SK-N-SH (cell line): ENCODE measurements at regions not wholly inside any gene's neighbourhood (a gene's known extent, or its start where the extent isn't known, plus 50 kb on each side); places are given as distances from the start of the nearest gene placed in this dataset.

Experiments used
- CTCF ChIA-PET: fragments of 300-600, 350-600 bp; formaldehyde crosslinking; extraction: SDS; loops from one replicate; lab custom pipeline; 2021; lab: Yijun Ruan, JAX
- POLR2A ChIA-PET: fragments of 350-600 bp; sonication (Branson Sonifier 250); formaldehyde crosslinking; extraction: SDS; loops from one replicate; lab custom pipeline; 2020; ENCODE audit warnings: antibody characterized with exemption, inconsistent platforms; lab: Yijun Ruan, JAX
- DNase-seq: peaks from one replicate; pipeline ENCODE4 v3.0.0; 2012
- H2AFZ ChIP-seq: fragments of 200-600 bp; sonication (generic); 2 replicates; pipeline ENCODE4 v1.8.1; 2016; ENCODE audit warnings: antibody characterized with exemption, mild to moderate bottlenecking, low read depth
- H3F3A ChIP-seq: fragments of 200-600 bp; sonication (generic); replicated peaks from 2 replicates; pipeline ENCODE3; 2016; ENCODE audit warnings: antibody characterized with exemption, mild to moderate bottlenecking; ENCODE audit not compliant: insufficient read depth
- H3K27ac ChIP-seq, 2 experiments: fragments of 200-500 bp in 1 of 2; fragments of 200-600 bp in 1 of 2; sonication (Bioruptor generic) in 1 of 2; sonication (generic), shearing (Covaris generic) in 1 of 2; 2 replicates each; pipeline versions ENCODE4 v1.5.1 to v1.6.1; 2014 to 2016; ENCODE audit warnings: low read depth in 2 of 2, inconsistent platforms in 1 of 2, low read length in 1 of 2, mild to moderate bottlenecking in 1 of 2, mixed read lengths in 1 of 2
- H3K27me3 ChIP-seq: fragments of 200-600 bp; sonication (generic), shearing (Covaris generic); 2 replicates; pipeline ENCODE4 v1.6.1; 2016; ENCODE audit warnings: mixed run types; ENCODE audit not compliant: insufficient read depth
- H3K36me3 ChIP-seq, 2 experiments: fragments of 200-500 bp in 1 of 2; fragments of 200-600 bp in 1 of 2; sonication (Bioruptor generic) in 1 of 2; sonication (generic) in 1 of 2; replicated peaks in 1 of 2; 2 replicates each; pipeline versions ENCODE3 to v1.5.1; 2014 to 2016; ENCODE audit warnings: low read length in 1 of 2, mild to moderate bottlenecking in 1 of 2; ENCODE audit not compliant: insufficient read depth in 2 of 2, control insufficient read depth in 1 of 2
- H3K4me1 ChIP-seq, 2 experiments: fragments of 200-500 bp in 1 of 2; fragments of 200-600 bp in 1 of 2; sonication (Bioruptor generic) in 1 of 2; sonication (generic), shearing (Covaris generic) in 1 of 2; 2 replicates each; pipeline versions ENCODE4 v1.5.1 to v1.6.1; 2014 to 2016; ENCODE audit warnings: low read depth in 1 of 2, low read length in 1 of 2, mixed run types in 1 of 2; ENCODE audit not compliant: insufficient read depth in 2 of 2, control insufficient read depth in 1 of 2
- H3K4me2 ChIP-seq: fragments of 200-600 bp; sonication (generic), shearing (Covaris generic); 2 replicates; pipeline ENCODE4 v1.6.1; 2017; ENCODE audit warnings: mixed run types
- H3K4me3 ChIP-seq, 2 experiments: fragments of 200-500 bp in 1 of 2; fragments of 200-600 bp in 1 of 2; sonication (Bioruptor generic) in 1 of 2; sonication (generic), shearing (Covaris generic) in 1 of 2; 2 replicates each; pipeline versions ENCODE4 v1.5.1 to v1.8.1; 2014 to 2016; ENCODE audit warnings: low read depth in 2 of 2, inconsistent platforms in 1 of 2, low read length in 1 of 2, mild to moderate bottlenecking in 1 of 2, mixed read lengths in 1 of 2, moderate library complexity in 1 of 2
- H3K79me2 ChIP-seq: fragments of 200-600 bp; sonication (generic); 2 replicates; pipeline ENCODE4 v1.8.1; 2017; ENCODE audit warnings: mild to moderate bottlenecking; ENCODE audit not compliant: insufficient read depth
- H3K9ac ChIP-seq: fragments of 200-600 bp; sonication (generic); 2 replicates; pipeline ENCODE4 v1.6.1; 2017; ENCODE audit warnings: mixed run types
- H3K9me2 ChIP-seq: fragments of 200-600 bp; sonication (generic); 2 replicates; pipeline ENCODE4 v1.6.1; 2017; ENCODE audit warnings: mixed run types
- H3K9me3 ChIP-seq: fragments of 200-600 bp; sonication (generic); 2 replicates; pipeline ENCODE4 v1.6.1; 2017; ENCODE audit warnings: mixed run types, mild to moderate bottlenecking, moderate library complexity
- H4K20me1 ChIP-seq: fragments of 200-600 bp; sonication (generic); 2 replicates; pipeline ENCODE4 v1.6.1; 2017; ENCODE audit warnings: mild to moderate bottlenecking, mixed run types; ENCODE audit not compliant: insufficient read depth
- ELF1 ChIP-seq: IDR thresholded peaks from 2 replicates; pipeline ENCODE4 v1.4.0; 2012
- EP300 ChIP-seq, 2 experiments: IDR thresholded peaks; 2 replicates each; pipeline versions ENCODE4 v1.4.0 to v1.6.1; 2012; ENCODE audit warnings: borderline replicate concordance in 1 of 2, low read depth in 1 of 2, low read length in 1 of 2
- FOSL2 ChIP-seq: IDR thresholded peaks from 2 replicates; pipeline ENCODE4 v1.4.0; 2012; ENCODE audit warnings: low read depth, mild to moderate bottlenecking, moderate library complexity, borderline replicate concordance
- GABPA ChIP-seq: IDR thresholded peaks from 2 replicates; pipeline ENCODE4 v1.4.0; 2012; ENCODE audit warnings: low read depth, mild to moderate bottlenecking
- GATA2 ChIP-seq: sonication (generic); formaldehyde crosslinking; IDR thresholded peaks from 2 replicates; pipeline ENCODE4 v1.5.0; 2020; ENCODE audit warnings: mild to moderate bottlenecking, missing genetic modification reagents
- NRF1 ChIP-seq: IDR thresholded peaks from 2 replicates; pipeline ENCODE4 v1.6.1; 2012; ENCODE audit warnings: low read depth, mild to moderate bottlenecking, low read length
- POLR2AphosphoS5 ChIP-seq: IDR thresholded peaks from 2 replicates; pipeline ENCODE4 v1.6.1; 2012; ENCODE audit warnings: low read depth, low read length
- RXRA ChIP-seq: IDR thresholded peaks from 2 replicates; pipeline ENCODE4 v1.4.0; 2012; ENCODE audit warnings: low read depth, mild to moderate bottlenecking, borderline replicate concordance
- SIN3A ChIP-seq: IDR thresholded peaks from 2 replicates; pipeline ENCODE4 v1.6.1; 2012; ENCODE audit warnings: low read depth, mild to moderate bottlenecking, low read length, moderate library complexity, borderline replicate concordance
- SMC3 ChIP-seq: IDR thresholded peaks from 2 replicates; pipeline ENCODE4 v1.6.1; 2012; ENCODE audit warnings: low read depth, low read length, improper control_type of control experiment
- TAF1 ChIP-seq: IDR thresholded peaks from 2 replicates; pipeline ENCODE4 v1.6.1; 2012; ENCODE audit warnings: low read depth, mild to moderate bottlenecking, low read length, moderate library complexity, borderline replicate concordance
- TCF12 ChIP-seq: IDR thresholded peaks from 2 replicates; pipeline ENCODE4 v1.4.0; 2012
- TEAD4 ChIP-seq: IDR thresholded peaks from 2 replicates; pipeline ENCODE4 v1.4.0; 2012; ENCODE audit warnings: mild to moderate bottlenecking, borderline replicate concordance; ENCODE audit not compliant: insufficient read depth
- YY1 ChIP-seq: IDR thresholded peaks from 2 replicates; pipeline ENCODE4 v1.4.0; 2012; ENCODE audit warnings: low read depth, mild to moderate bottlenecking
- WGBS: methylation state at CpG from one replicate; pipeline ENCODE4 v1.1.6; 2017; ENCODE audit warnings: low lambda C conversion rate; 5-methylcytosine and 5-hydroxymethylcytosine counted together
- TF ChIP-seq, protein P1 (sequence below): fragments of 150-350 bp; IDR thresholded peaks from 2 replicates; pipeline ENCODE4 v1.6.1; 2017; ENCODE audit warnings: antibody characterized with exemption, low read length, low read depth, borderline replicate concordance
- TF ChIP-seq, protein P2 (sequence below): IDR thresholded peaks from 2 replicates; pipeline ENCODE4 v1.4.0; 2012; ENCODE audit warnings: low read depth
- TF ChIP-seq, protein P3 (sequence below): fragments of 150-350 bp; IDR thresholded peaks from 2 replicates; pipeline ENCODE4 v1.6.1; 2016; ENCODE audit warnings: mild to moderate bottlenecking, low read depth, low read length
- TF ChIP-seq, protein P4 (sequence below): IDR thresholded peaks from 2 replicates; pipeline ENCODE4 v1.4.0; 2012; ENCODE audit warnings: low read depth, borderline replicate concordance
- TF ChIP-seq, protein P5 (sequence below): IDR thresholded peaks from 2 replicates; pipeline ENCODE4 v1.4.0; 2012; ENCODE audit warnings: low read depth, borderline replicate concordance

DNA sequence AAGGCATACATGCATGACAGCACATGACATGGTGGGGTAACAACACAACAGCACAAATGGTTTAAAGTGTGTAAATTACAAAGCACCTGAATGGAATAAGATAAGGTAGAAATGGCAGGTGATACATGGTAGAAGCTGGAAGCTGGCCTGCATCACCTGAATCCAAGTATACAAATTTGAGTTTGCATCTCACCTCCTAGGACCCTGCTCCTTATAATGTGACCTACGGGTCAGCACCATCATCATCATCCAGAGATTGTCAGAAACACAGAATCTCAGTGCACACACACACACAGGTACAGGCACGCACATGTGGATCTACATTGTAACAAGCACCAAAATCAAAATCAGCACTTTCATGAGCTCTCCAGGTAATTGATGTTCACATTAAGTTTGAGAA, 1048.2 kb upstream of the AUTS2 start:
- Histone ChIP-seq H3K27ac (no peak overlapping the region), H3K9me3 (no peaks in the 10 kb centered on the region), H3K4me3 (no peak overlapping the region), H2AFZ (no peak overlapping the region), H4K20me1 (no peaks in the 10 kb centered on the region), H3K36me3 (no peaks in the 10 kb centered on the region), H3K79me2 (no peaks in the 10 kb centered on the region), H3K27me3 (no peaks in the 10 kb centered on the region), H3F3A (no peaks in the 10 kb centered on the region), H3K4me2 (no peak overlapping the region), H3K9me2 (no peaks in the 10 kb centered on the region), H3K4me1 (peaks cover 0 to 6% of the 10 kb centered on the region in 2 experiments; a peak in 1 of 4 replicates), H3K9ac (no peak overlapping the region)
- ChIA-PET CTCF (no interaction called here), POLR2A (no interaction called here)
- no peak for DNase-seq
- WGBS, result 66% methylated on average over 2 of the region's 2 CpGs
- TF ChIP-seq ELF1 (no peak), SIN3A (no peak), SMC3 (no peak), GABPA (no peak), FOSL2 (no peak), EP300 (IDR thresholded peaks at IDR 0.05; ENCODE audit: borderline replicate concordance in 1 of 2, low read depth in 1 of 2, low read length in 1 of 2) (no peak), GATA2 (no peak), TCF12 (no peak), YY1 (no peak), TAF1 (no peak), RXRA (no peak), NRF1 (no peak), TEAD4 (no peak), POLR2AphosphoS5 (no peak)
- TF ChIP-seq, protein P1, sequence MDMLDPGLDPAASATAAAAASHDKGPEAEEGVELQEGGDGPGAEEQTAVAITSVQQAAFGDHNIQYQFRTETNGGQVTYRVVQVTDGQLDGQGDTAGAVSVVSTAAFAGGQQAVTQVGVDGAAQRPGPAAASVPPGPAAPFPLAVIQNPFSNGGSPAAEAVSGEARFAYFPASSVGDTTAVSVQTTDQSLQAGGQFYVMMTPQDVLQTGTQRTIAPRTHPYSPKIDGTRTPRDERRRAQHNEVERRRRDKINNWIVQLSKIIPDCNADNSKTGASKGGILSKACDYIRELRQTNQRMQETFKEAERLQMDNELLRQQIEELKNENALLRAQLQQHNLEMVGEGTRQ, result no peak
- TF ChIP-seq, protein P2, sequence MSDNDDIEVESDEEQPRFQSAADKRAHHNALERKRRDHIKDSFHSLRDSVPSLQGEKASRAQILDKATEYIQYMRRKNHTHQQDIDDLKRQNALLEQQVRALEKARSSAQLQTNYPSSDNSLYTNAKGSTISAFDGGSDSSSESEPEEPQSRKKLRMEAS, result no peak
- TF ChIP-seq, protein P3, sequence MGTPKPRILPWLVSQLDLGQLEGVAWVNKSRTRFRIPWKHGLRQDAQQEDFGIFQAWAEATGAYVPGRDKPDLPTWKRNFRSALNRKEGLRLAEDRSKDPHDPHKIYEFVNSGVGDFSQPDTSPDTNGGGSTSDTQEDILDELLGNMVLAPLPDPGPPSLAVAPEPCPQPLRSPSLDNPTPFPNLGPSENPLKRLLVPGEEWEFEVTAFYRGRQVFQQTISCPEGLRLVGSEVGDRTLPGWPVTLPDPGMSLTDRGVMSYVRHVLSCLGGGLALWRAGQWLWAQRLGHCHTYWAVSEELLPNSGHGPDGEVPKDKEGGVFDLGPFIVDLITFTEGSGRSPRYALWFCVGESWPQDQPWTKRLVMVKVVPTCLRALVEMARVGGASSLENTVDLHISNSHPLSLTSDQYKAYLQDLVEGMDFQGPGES, result no peak
- TF ChIP-seq, protein P4, sequence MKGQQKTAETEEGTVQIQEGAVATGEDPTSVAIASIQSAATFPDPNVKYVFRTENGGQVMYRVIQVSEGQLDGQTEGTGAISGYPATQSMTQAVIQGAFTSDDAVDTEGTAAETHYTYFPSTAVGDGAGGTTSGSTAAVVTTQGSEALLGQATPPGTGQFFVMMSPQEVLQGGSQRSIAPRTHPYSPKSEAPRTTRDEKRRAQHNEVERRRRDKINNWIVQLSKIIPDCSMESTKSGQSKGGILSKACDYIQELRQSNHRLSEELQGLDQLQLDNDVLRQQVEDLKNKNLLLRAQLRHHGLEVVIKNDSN, result no peak
- TF ChIP-seq, protein P5, sequence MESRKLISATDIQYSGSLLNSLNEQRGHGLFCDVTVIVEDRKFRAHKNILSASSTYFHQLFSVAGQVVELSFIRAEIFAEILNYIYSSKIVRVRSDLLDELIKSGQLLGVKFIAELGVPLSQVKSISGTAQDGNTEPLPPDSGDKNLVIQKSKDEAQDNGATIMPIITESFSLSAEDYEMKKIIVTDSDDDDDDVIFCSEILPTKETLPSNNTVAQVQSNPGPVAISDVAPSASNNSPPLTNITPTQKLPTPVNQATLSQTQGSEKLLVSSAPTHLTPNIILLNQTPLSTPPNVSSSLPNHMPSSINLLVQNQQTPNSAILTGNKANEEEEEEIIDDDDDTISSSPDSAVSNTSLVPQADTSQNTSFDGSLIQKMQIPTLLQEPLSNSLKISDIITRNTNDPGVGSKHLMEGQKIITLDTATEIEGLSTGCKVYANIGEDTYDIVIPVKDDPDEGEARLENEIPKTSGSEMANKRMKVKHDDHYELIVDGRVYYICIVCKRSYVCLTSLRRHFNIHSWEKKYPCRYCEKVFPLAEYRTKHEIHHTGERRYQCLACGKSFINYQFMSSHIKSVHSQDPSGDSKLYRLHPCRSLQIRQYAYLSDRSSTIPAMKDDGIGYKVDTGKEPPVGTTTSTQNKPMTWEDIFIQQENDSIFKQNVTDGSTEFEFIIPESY, result no peak
